ENCODE measurements at regions not wholly inside any gene's neighbourhood (a gene's known extent, or its start where the extent isn't known, plus 50 kb on each side); places are given as distances from the start of the nearest gene placed in this dataset.

DNA sequence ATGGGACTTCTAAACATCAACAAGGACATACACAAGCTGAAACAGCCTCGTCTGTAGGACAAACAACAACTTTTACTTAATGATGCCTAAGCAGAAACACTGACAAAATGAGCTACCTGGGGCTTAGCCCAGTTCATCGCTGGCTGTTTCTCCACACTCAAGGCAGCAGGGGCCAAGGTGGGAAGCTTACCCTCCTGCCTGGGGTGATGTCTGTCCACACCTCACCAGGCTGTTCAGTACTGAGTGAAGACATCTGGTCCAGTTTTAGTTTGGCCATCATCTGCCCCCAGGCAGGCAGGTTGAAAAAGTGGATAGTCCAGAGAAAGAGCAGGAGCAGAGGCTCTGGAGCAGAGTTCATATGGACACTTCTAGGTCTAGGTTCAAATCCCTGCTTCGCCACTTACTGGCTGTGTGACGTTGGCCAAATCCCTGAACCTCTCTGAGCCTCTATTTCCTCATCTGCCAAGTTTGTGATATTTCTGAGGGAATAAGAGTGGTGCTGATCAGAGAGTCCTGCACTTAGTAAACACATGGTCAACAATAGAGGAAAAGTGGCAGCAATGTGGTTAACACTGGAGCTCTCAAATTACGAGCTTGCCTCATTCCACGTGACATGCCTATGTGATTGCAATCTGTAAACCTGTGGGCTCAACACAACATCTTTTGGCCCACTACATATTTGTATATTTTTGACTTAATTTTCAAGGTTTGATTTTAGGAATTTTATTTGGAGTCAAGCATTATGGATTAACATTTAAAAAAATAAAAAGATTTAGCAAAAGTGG is 720.1 kb upstream of the TMEM132C start:
- DNase-seq, result no peak
- Histone ChIP-seq H3K4me1 (ENCODE audit: control insufficient read depth in 2 of 3, insufficient read depth in 2 of 3, low read depth in 1 of 3, low read length in 3 of 3) (no peaks in the 10 kb centered on the region), H3K9me3 (ENCODE audit: control insufficient read depth in 2 of 3, insufficient read depth in 1 of 3, low read length in 3 of 3) (no peaks in the 10 kb centered on the region), H3K36me3 (ENCODE audit: control insufficient read depth in 2 of 3, insufficient read depth in 3 of 3, low read length in 3 of 3) (no peaks in the 10 kb centered on the region), H3K9ac (ENCODE audit: low read length in 3 of 3) (no peak overlapping the region), H3K27me3 (ENCODE audit: control insufficient read depth, insufficient read depth, low read length) (no peaks in the 10 kb centered on the region), H3K27ac (ENCODE audit: low read depth in 2 of 2, low read length in 2 of 2) (no peak overlapping the region), H3K4me3 (ENCODE audit: low read length in 3 of 3) (no peak overlapping the region)
- FAIRE-seq, result no peak
- intact Hi-C loops (cut with DNase I), result no loop called here
- TF ChIP-seq, protein P1, sequence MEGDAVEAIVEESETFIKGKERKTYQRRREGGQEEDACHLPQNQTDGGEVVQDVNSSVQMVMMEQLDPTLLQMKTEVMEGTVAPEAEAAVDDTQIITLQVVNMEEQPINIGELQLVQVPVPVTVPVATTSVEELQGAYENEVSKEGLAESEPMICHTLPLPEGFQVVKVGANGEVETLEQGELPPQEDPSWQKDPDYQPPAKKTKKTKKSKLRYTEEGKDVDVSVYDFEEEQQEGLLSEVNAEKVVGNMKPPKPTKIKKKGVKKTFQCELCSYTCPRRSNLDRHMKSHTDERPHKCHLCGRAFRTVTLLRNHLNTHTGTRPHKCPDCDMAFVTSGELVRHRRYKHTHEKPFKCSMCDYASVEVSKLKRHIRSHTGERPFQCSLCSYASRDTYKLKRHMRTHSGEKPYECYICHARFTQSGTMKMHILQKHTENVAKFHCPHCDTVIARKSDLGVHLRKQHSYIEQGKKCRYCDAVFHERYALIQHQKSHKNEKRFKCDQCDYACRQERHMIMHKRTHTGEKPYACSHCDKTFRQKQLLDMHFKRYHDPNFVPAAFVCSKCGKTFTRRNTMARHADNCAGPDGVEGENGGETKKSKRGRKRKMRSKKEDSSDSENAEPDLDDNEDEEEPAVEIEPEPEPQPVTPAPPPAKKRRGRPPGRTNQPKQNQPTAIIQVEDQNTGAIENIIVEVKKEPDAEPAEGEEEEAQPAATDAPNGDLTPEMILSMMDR (IDR thresholded peaks at IDR 0.05; ENCODE audit: borderline replicate concordance, extremely low read depth, insufficient read depth), result no peak

DNA sequence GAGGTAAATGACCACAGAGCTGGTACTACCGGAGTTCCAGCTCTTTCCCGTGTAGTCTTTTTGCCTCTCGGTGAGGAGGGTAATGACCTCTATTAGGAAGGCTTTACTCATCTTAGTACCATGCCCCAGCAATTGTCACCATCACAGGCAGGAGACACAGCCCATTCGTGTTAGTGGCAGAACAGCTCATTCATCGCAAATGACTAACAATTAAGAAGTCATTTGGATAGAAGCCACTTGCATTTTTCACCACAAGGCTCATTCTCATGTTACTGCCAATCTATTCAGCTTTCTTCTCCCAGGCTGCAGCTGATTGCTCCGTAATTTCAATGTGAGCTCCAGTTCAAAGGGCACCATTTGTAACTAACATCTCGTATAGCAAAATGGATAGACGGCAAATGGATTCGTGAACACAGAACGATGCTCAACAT is 718.8 kb upstream of the TMEM132C start:
- intact Hi-C loops (cut with DNase I), result no loop called here
- H3K4me3 ChIP-seq (ENCODE audit: low read length in 3 of 3), result no peak overlapping the region
- TF ChIP-seq, protein P1 (IDR thresholded peaks at IDR 0.05; ENCODE audit: borderline replicate concordance, extremely low read depth, insufficient read depth), result no peak
- DNase-seq, result peak in 1 of 5 donors; percentile 7
- no peak for FAIRE-seq
- no peaks in the 10 kb centered on the region for H3K27me3 ChIP-seq (ENCODE audit: control insufficient read depth, insufficient read depth, low read length)
- no peaks in the 10 kb centered on the region for H3K36me3 ChIP-seq (ENCODE audit: control insufficient read depth in 2 of 3, insufficient read depth in 3 of 3, low read length in 3 of 3)
- H3K4me1 ChIP-seq (ENCODE audit: control insufficient read depth in 2 of 3, insufficient read depth in 2 of 3, low read depth in 1 of 3, low read length in 3 of 3), result no peaks in the 10 kb centered on the region
- H3K9me3 ChIP-seq (ENCODE audit: control insufficient read depth in 2 of 3, insufficient read depth in 1 of 3, low read length in 3 of 3), result no peaks in the 10 kb centered on the region
- H3K9ac ChIP-seq (ENCODE audit: low read length in 3 of 3), result no peak overlapping the region
- no peak overlapping the region for H3K27ac ChIP-seq (ENCODE audit: low read depth in 2 of 2, low read length in 2 of 2)

DNA sequence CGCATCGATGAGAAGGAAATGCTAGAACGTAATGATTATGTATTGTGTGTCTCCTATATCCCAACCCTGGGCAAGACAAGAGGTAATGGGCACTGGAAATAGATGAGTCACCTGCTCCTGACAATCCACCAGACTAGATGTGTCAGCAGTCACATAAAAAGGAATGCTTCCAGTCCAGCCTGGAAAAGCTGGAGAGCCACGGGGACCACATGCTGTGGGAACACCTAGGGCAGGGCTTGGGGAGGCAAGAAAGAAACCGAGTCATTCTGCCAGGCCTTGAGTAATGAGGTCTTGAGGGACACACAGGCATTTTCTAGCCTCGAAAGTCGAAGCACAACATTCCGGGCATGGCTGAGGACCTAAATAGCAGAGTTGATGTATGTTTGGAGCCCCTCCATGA is 716.7 kb upstream of the TMEM132C start:
- DNase-seq (no peak), FAIRE-seq (no peak)
- Histone ChIP-seq H3K4me3 (ENCODE audit: low read length in 3 of 3) (no peak overlapping the region), H3K9ac (ENCODE audit: low read length in 3 of 3) (no peak overlapping the region), H3K27me3 (ENCODE audit: control insufficient read depth, insufficient read depth, low read length) (no peaks in the 10 kb centered on the region), H3K36me3 (ENCODE audit: control insufficient read depth in 2 of 3, insufficient read depth in 3 of 3, low read length in 3 of 3) (no peaks in the 10 kb centered on the region), H3K4me1 (ENCODE audit: control insufficient read depth in 2 of 3, insufficient read depth in 2 of 3, low read depth in 1 of 3, low read length in 3 of 3) (no peaks in the 10 kb centered on the region), H3K9me3 (ENCODE audit: control insufficient read depth in 2 of 3, insufficient read depth in 1 of 3, low read length in 3 of 3) (no peaks in the 10 kb centered on the region), H3K27ac (ENCODE audit: low read depth in 2 of 2, low read length in 2 of 2) (no peak overlapping the region)
- TF ChIP-seq, protein P1 (IDR thresholded peaks at IDR 0.05; ENCODE audit: borderline replicate concordance, extremely low read depth, insufficient read depth), result no peak
- intact Hi-C loops (cut with DNase I), result no loop called here
